Lung (tissue), 11 donors: ENCODE measurements at regions not wholly inside any gene's neighbourhood (a gene's known extent, or its start where the extent isn't known, plus 50 kb on each side); places are given as distances from the start of the nearest gene placed in this dataset.

Experiments used
- ATAC-seq: fragments of 200-7000 bp; cut with Tn5 transposase; one replicate; pipeline ENCODE4 v1.9.1; 2020; ENCODE audit warnings: moderate number of reproducible peaks; ENCODE audit not compliant: insufficient read depth, low FRiP score
- DNase-seq, 3 donors: peaks; one replicate each; pipeline ENCODE4 v3.0.0-alpha.2; 2013 to 2017
- H3K27ac ChIP-seq, 2 donors: one replicate each; pipeline ENCODE4 v1.5.1; 2013; ENCODE audit warnings: mild to moderate bottlenecking in 2 of 2, moderate library complexity in 2 of 2, control low read depth in 1 of 2, inconsistent platforms in 1 of 2, low read depth in 1 of 2, low read length in 1 of 2
- H3K27me3 ChIP-seq, 3 donors: one replicate each; pipeline ENCODE4 v1.5.1; 2013; ENCODE audit warnings: low read length in 2 of 3; ENCODE audit not compliant: control insufficient read depth in 3 of 3, insufficient read depth in 3 of 3
- H3K36me3 ChIP-seq, 4 donors: one replicate each; pipeline ENCODE4 v1.5.1; 2013; ENCODE audit warnings: low read length in 4 of 4, mild to moderate bottlenecking in 1 of 4, moderate library complexity in 1 of 4; ENCODE audit not compliant: control insufficient read depth in 4 of 4, insufficient read depth in 4 of 4
- H3K4me1 ChIP-seq, 5 donors: one replicate each; pipeline ENCODE4 v1.5.1; 2013; ENCODE audit warnings: low read length in 5 of 5, mild to moderate bottlenecking in 2 of 5, moderate library complexity in 1 of 5; ENCODE audit not compliant: control insufficient read depth in 5 of 5, insufficient read depth in 5 of 5
- H3K4me3 ChIP-seq: one replicate; pipeline ENCODE4 v1.5.1; 2013; ENCODE audit warnings: mild to moderate bottlenecking, control low read depth, moderate library complexity
- H3K9ac ChIP-seq, 2 donors: one replicate each; pipeline ENCODE4 v1.5.1; 2013; ENCODE audit warnings: low read length in 2 of 2, control low read depth in 1 of 2; ENCODE audit not compliant: insufficient read depth in 1 of 2
- H3K9me3 ChIP-seq, 4 donors: one replicate each; pipeline ENCODE4 v1.5.1; 2013; ENCODE audit warnings: low read length in 3 of 4, mild to moderate bottlenecking in 1 of 4, moderate library complexity in 1 of 4; ENCODE audit not compliant: control insufficient read depth in 4 of 4, insufficient read depth in 3 of 4
- CTCF ChIP-seq: IDR thresholded peaks from 2 replicates; pipeline ENCODE4 v1.5.1; 2012; ENCODE audit warnings: mild to moderate bottlenecking; ENCODE audit errors: control extremely low read depth, extremely low read depth
- WGBS, 2 donors: extraction: QIAGEN DNeasy Blood & Tissue Kit; methylation state at CpG; one replicate each; pipeline ENCODE4 v1.1.7; 2013; 5-methylcytosine and 5-hydroxymethylcytosine counted together
- donor health status: control.
- donor health status: control.
- donor health status: Bipolar disorder and iron deficiency.
- donor health status: healthy.
- donor health status: DM: yes; HTN: yes; CAD: no.

GRCh38 chr6:73901986-73902385 is 206.0 kb downstream of the CD109 start:
- Histone ChIP-seq H3K9me3 (peaks cover 0 to 19% (median 2%) of the 10 kb centered on the region in 4 donors), H3K4me1 (no peaks in the 10 kb centered on the region), H3K27me3 (no peaks in the 10 kb centered on the region), H3K36me3 (no peaks in the 10 kb centered on the region), H3K27ac (no peak overlapping the region), H3K4me3 (no peak overlapping the region), H3K9ac (no peak overlapping the region)
- DNase-seq, result no peak
- no peak for TF ChIP-seq CTCF
- ATAC-seq, result no peak

- no peak for TF ChIP-seq CTCF
- Histone ChIP-seq H3K9me3 (peaks cover 0 to 19% (median 2%) of the 10 kb centered on the region in 4 donors), H3K4me1 (no peaks in the 10 kb centered on the region)
Measured at GRCh38 chr6:73901311-73901710, 205.3 kb downstream of the CD109 start.

DNA sequence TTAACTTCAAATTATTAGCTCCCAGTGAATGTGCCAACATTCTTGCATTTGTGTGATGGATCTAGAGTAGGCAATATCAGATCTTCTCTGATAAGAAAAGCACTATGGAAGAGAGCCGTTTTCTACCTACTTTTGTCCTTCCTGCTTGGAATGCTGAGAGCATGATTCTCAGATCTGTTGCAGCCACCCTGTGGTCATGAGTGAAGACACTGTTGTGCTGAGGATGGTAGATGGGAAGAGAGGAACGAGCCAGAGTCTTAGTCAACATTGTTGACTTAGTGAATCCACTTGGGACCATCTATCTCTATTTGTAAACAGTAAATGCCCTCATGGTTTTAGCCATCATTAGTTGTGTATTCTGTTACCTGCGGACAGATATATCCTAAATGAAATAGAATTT is 202.6 kb downstream of the CD109 start:
- no peak overlapping the region for H3K27ac ChIP-seq
- peaks cover 0 to 21% (median 2%) of the 10 kb centered on the region in 4 donors for H3K9me3 ChIP-seq
- ATAC-seq, result no peak
- no peak overlapping the region for H3K4me3 ChIP-seq
- no peaks in the 10 kb centered on the region for H3K4me1 ChIP-seq
- 56 to 86% methylated on average over 3 of the region's 3 CpGs for WGBS, 2 donors
- H3K27me3 ChIP-seq, result no peaks in the 10 kb centered on the region
- no peak for DNase-seq
- H3K36me3 ChIP-seq, result no peaks in the 10 kb centered on the region
- H3K9ac ChIP-seq, result no peak overlapping the region
- TF ChIP-seq CTCF, result no peak

More at GRCh38 chr6:73901311-73901710, 205.3 kb downstream of the CD109 start:
- Histone ChIP-seq H3K4me3 (no peak overlapping the region), H3K36me3 (no peaks in the 10 kb centered on the region), H3K27me3 (no peaks in the 10 kb centered on the region), H3K27ac (no peak overlapping the region), H3K9ac (no peak overlapping the region)
- ATAC-seq, result no peak
- DNase-seq, result no peak

DNA sequence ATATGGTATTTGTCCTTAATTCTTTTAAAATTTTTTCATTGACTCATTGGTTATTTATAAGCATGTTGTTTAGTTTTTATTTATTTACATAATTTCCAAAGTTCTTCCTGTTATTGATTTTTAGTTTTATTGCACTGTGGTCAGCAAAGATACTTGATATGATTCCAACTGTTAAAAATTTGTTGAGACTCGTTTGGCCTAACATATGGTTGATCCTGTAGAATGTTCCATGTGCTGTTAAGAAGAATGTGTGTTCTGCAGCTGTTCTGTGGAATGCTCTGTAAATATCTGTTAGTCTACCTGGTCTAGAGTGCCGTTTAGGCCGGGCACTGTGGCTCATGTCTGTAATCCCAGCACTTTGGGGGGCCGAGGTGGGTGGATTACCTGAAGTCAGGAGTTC is 197.7 kb downstream of the CD109 start:
- no peak overlapping the region for H3K27ac ChIP-seq
- H3K9ac ChIP-seq, result no peak overlapping the region
- TF ChIP-seq CTCF, result no peak
- WGBS, 2 donors, result 86 to 92% methylated on average over 4 of the region's 4 CpGs
- H3K27me3 ChIP-seq, result no peaks in the 10 kb centered on the region
- no peak overlapping the region for H3K4me3 ChIP-seq
- DNase-seq (no peak), ATAC-seq (no peak)
- no peaks in the 10 kb centered on the region for H3K4me1 ChIP-seq
- peaks cover 0 to 8% (median 2%) of the 10 kb centered on the region in 4 donors for H3K9me3 ChIP-seq
- no peaks in the 10 kb centered on the region for H3K36me3 ChIP-seq
